ENCODE measurements at regions not wholly inside any gene's neighbourhood (a gene's known extent, or its start where the extent isn't known, plus 50 kb on each side); places are given as distances from the start of the nearest gene placed in this dataset.

GRCh38 chr13:88424463-88424862 lies 753.3 kb downstream of the SLITRK5 start:
- Histone ChIP-seq H3K4me3 (no peak overlapping the region), H3K27ac (no peak overlapping the region), H3K4me1 (no peaks in the 10 kb centered on the region), H3K36me3 (no peaks in the 10 kb centered on the region), H3K27me3 (no peaks in the 10 kb centered on the region), H3K9me3 (peaks cover 0 to 7% (median 0%) of the 10 kb centered on the region in 3 donors)
- TF ChIP-seq POLR2A (IDR thresholded peaks at IDR 0.05) (no peak), CTCF (IDR thresholded peaks at IDR 0.05) (no peak)
- no peak for DNase-seq
- intact Hi-C loops (cut with DNase I), result no loop called here

- Histone ChIP-seq H3K4me3 (no peak overlapping the region), H3K27me3 (no peaks in the 10 kb centered on the region), H3K36me3 (no peaks in the 10 kb centered on the region), H3K9me3 (peaks cover 0 to 7% (median 0%) of the 10 kb centered on the region in 3 donors), H3K4me1 (no peaks in the 10 kb centered on the region), H3K27ac (no peak overlapping the region)
- TF ChIP-seq POLR2A (IDR thresholded peaks at IDR 0.05) (no peak), CTCF (IDR thresholded peaks at IDR 0.05) (no peak)
- intact Hi-C loops (cut with DNase I), result no loop called here
- no peak for DNase-seq
Observed at GRCh38 chr13:88426661-88427060, 755.5 kb downstream of the SLITRK5 start.

GRCh38 chr13:88429862-88430261 lies 758.7 kb downstream of the SLITRK5 start:
- H3K9me3 ChIP-seq, result peaks cover 0 to 9% (median 3%) of the 10 kb centered on the region in 3 donors
- H3K27me3 ChIP-seq, result no peaks in the 10 kb centered on the region
- 20 to 25% methylated on average over 2 of the region's 2 CpGs for WGBS, 2 donors
- DNase-seq, result no peak
- H3K4me3 ChIP-seq, result no peak overlapping the region
- no peak for TF ChIP-seq CTCF (IDR thresholded peaks at IDR 0.05)
- TF ChIP-seq POLR2A (IDR thresholded peaks at IDR 0.05), result no peak
- intact Hi-C loops (cut with DNase I), result no loop called here
- H3K27ac ChIP-seq, result no peak overlapping the region
- no peaks in the 10 kb centered on the region for H3K4me1 ChIP-seq
- no peaks in the 10 kb centered on the region for H3K36me3 ChIP-seq

GRCh38 chr13:88434953-88435352 lies 763.8 kb downstream of the SLITRK5 start:
- Histone ChIP-seq H3K27me3 (no peaks in the 10 kb centered on the region), H3K36me3 (no peaks in the 10 kb centered on the region), H3K4me1 (no peaks in the 10 kb centered on the region), H3K4me3 (no peak overlapping the region), H3K27ac (no peak overlapping the region), H3K9me3 (peaks cover 0 to 6% (median 5%) of the 10 kb centered on the region in 3 donors)
- no peak for DNase-seq
- 78 to 81% methylated on average over 6 of the region's 6 CpGs for WGBS, 2 donors
- intact Hi-C loops (cut with DNase I), result no loop called here
- TF ChIP-seq CTCF (IDR thresholded peaks at IDR 0.05), result no peak
- TF ChIP-seq POLR2A (IDR thresholded peaks at IDR 0.05), result no peak

GRCh38 chr13:88436974-88437373 lies 765.8 kb downstream of the SLITRK5 start:
- WGBS, 2 donors, result 48 to 55% methylated on average over 1 of the region's 1 CpG

More at GRCh38 chr13:88436974-88437373, 765.8 kb downstream of the SLITRK5 start:
- TF ChIP-seq CTCF (IDR thresholded peaks at IDR 0.05) (no peak), POLR2A (IDR thresholded peaks at IDR 0.05) (no peak)
- Histone ChIP-seq H3K36me3 (no peaks in the 10 kb centered on the region), H3K4me1 (no peaks in the 10 kb centered on the region), H3K9me3 (peaks cover 0 to 6% (median 5%) of the 10 kb centered on the region in 3 donors), H3K27me3 (no peaks in the 10 kb centered on the region), H3K27ac (no peak overlapping the region), H3K4me3 (no peak overlapping the region)
- intact Hi-C loops (cut with DNase I), result no loop called here
- DNase-seq, result no peak

Data from esophagus squamous epithelium (tissue), 5 donors.